RWPE1 (cell line): ENCODE measurements at regions not wholly inside any gene's neighbourhood (a gene's known extent, or its start where the extent isn't known, plus 50 kb on each side); places are given as distances from the start of the nearest gene placed in this dataset.

Experiments
- CTCF ChIA-PET: fragments of 350-600 bp; sonication (Branson Sonifier 250); formaldehyde crosslinking; extraction: SDS; loops from one replicate; lab custom pipeline; 2021; lab: Yijun Ruan, JAX
- POLR2A ChIA-PET: fragments of 400-600 bp; formaldehyde crosslinking; extraction: SDS; loops from one replicate; lab custom pipeline; 2020; ENCODE audit warnings: antibody characterized with exemption; ENCODE audit not compliant: low non-redundant PET; lab: Yijun Ruan, JAX
- DNase-seq: peaks from one replicate; pipeline ENCODE4 v3.0.0; 2012; ENCODE audit warnings: low spot score
- H3K27ac ChIP-seq: fragments of 450-650 bp; 2 replicates; pipeline ENCODE4 v1.5.1; 2017
- CTCF ChIP-seq: fragments of 450-650 bp; conservative IDR thresholded peaks from 2 replicates; pipeline ENCODE4 v1.5.1; 2017; ENCODE audit warnings: low read depth, mild to moderate bottlenecking

GRCh38 chr14:23869078-23869719 is 84.4 kb upstream of the DHRS4 start:
- no peak overlapping the region for H3K27ac ChIP-seq
- ChIA-PET POLR2A (no interaction called here), CTCF (no interaction called here)
- no peak for TF ChIP-seq CTCF
- DNase-seq = no peak

DNA sequence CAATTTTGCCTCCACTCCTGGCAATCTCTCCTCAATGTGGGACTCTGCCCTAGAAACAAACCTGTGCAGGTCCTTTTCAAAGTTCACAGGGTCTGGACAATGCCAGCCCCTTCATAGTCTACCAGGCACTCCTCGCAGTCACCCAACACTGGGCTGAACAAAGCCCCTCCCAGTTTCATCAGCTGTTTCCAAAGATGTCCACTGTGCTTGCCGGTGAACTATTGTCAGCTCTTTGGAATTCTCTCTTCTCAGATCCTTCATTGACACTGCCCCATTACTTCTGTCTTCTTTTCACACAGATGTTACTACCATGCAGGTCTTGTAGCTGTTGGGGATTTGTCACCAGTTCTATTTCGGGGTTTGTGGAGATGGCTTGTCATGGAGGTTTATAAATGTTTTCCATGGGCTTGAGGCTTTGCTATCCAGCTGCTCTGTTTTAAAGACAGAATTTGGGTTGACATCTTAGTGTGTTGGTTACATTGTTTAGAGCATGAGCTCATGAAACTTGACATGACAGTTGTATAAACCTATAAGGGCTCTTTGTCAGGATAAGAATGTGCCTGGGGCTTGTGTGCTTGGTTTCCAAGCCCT is 77.3 kb upstream of the DHRS4 start:
- no peak for TF ChIP-seq CTCF
- no peak for DNase-seq
- no peak overlapping the region for H3K27ac ChIP-seq
- ChIA-PET POLR2A (no interaction called here), CTCF (no interaction called here)

- no peak overlapping the region for H3K27ac ChIP-seq
- ChIA-PET POLR2A (no interaction called here), CTCF (no interaction called here)
- TF ChIP-seq CTCF = no peak
- no peak for DNase-seq
Observed at GRCh38 chr14:23877111-23877510, 76.5 kb upstream of the DHRS4 start.

DNA sequence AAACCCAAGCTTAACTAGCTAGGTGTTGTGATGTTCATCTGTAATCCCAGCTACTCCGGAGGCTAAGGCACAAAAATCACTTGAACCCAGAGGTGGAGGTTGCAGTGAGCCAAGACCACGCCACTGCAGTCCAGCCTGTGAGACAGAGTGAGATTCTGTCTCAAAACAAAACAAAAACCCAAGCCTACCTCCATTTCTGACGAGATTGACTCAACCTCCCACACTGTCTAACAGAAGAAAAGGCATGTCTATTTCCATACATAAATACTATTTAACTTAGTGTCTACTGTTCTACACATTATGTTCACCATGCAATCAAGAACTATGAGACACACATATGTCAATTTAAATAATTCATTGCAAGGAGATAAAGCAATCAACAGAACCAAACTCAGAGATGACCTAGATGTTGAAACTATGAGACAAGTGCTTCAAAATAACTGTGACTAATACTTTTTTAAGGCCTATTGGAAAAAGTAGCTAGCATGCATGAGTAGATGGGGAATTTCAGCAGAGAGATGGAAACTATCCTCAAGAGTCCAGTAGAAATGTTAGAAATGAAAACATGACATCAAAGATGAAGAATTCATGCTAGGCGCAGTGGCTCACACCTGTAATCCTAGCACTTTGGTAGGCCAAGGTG is 75.9 kb upstream of the DHRS4 start:
- CTCF ChIA-PET = no interaction called here
- no peak for DNase-seq
- no peak for TF ChIP-seq CTCF
- H3K27ac ChIP-seq = no peak overlapping the region
- POLR2A ChIA-PET = no interaction called here

DNA sequence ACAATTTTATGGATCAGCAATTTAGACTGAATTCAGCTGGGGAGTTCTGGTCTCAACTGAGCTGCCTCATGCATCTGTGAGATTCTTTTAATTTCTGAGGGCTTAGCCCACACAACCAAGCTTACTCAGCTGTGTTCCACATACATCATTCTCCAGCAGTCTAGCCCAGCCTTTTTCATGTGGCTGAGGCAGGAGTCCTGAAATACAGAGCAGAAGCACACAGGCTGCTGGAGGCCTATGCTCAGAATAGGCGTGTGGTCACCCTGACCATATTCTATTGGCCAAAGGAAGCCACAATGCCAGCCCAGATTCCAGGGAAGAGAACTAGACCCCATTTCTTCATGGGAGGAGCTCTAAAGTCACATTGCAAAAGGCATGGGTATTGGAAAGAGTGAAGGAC is 72.3 kb upstream of the DHRS4 start:
- ChIA-PET CTCF (no interaction called here), POLR2A (interaction anchor here (0.5 kb wide), 1 partner anchor 248 kb away, joined by 3 read pairs; no protein-coding TSS in a partner anchor)
- no peak for TF ChIP-seq CTCF
- no peak for DNase-seq
- H3K27ac ChIP-seq = no peak overlapping the region

GRCh38 chr14:23883684-23884540 is 69.7 kb upstream of the DHRS4 start:
- DNase-seq = no peak
- no peak overlapping the region for H3K27ac ChIP-seq
- no peak for TF ChIP-seq CTCF
- ChIA-PET POLR2A (no interaction called here), CTCF (interaction anchor here (0.5 to 0.6 kb wide), 2 partner anchors 252 to 362 kb away, joined by 3 read pairs; no protein-coding TSS in a partner anchor)
